GM12873 (cell line): ENCODE measurements at regions not wholly inside any gene's neighbourhood (a gene's known extent, or its start where the extent isn't known, plus 50 kb on each side); places are given as distances from the start of the nearest gene placed in this dataset.

Source experiments
- TF ChIP-seq, protein P1 (sequence below): IDR thresholded peaks from 2 replicates; pipeline ENCODE4 v1.5.1; 2012; ENCODE audit warnings: low read depth, mild to moderate bottlenecking, moderate library complexity, low read length, control low read depth; ENCODE audit not compliant: insufficient read depth; ENCODE audit errors: missing control alignments

DNA sequence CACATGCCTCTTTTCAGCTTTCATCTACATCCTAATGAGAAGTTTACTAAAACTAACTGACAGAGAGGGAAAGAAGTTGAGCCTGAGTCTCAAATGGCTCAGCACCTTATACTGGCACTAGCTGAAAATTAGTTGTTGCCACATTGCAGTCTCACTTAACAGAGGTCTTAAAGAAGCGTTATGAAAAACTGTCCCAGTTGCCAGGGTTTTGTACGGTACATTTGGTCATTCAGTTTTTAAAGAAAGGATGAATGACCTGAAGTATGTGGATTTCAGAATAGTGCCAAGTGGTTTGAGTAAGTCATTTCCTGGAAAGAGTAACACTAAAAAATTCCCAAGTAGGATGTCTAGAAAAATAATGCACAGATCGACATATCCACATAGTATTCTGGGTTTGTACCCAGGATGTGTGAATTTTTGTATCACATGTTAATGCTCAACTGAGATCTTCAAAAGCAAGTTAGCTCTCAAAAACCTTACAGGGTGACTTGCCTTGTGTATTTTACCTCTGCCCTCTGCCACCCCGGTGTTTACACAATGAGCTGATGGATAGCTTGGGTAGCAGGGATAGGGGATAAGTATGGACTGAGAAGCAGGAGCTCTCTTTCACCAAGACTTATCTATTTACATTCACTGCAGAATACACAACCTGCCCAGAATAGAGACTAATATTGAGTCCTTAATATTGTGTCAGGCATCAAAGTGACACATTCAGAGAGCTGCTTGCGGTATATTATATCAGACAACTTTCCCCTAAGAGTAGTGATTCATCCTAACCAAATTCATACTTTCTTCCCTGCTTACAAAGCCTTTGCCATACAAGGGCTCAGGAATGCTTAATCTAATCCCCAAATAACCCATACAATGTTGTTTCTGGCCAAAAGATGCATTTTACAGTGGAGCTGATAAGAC lies 1075.7 kb upstream of the PABPC4L start:
- TF ChIP-seq, protein P1, sequence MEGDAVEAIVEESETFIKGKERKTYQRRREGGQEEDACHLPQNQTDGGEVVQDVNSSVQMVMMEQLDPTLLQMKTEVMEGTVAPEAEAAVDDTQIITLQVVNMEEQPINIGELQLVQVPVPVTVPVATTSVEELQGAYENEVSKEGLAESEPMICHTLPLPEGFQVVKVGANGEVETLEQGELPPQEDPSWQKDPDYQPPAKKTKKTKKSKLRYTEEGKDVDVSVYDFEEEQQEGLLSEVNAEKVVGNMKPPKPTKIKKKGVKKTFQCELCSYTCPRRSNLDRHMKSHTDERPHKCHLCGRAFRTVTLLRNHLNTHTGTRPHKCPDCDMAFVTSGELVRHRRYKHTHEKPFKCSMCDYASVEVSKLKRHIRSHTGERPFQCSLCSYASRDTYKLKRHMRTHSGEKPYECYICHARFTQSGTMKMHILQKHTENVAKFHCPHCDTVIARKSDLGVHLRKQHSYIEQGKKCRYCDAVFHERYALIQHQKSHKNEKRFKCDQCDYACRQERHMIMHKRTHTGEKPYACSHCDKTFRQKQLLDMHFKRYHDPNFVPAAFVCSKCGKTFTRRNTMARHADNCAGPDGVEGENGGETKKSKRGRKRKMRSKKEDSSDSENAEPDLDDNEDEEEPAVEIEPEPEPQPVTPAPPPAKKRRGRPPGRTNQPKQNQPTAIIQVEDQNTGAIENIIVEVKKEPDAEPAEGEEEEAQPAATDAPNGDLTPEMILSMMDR = no peak

DNA sequence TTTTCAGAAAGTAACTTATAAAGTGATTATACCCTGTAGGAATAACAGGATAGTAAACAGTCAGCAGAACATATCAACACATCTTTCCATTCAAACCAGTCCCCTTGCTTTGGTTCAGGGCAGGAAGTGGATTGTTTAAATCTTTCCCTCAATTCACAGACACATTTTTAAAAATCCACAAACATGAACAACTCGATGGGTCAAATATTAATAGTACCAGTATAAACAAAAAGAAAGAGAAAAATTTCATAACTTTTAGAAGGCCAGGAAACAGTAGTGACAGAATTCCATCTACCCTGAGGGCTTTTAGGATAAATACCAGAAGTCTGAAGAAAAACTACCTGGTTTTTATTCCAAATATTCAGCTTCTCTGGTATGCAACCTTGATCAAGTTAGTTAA lies 1072.8 kb upstream of the PABPC4L start:
- TF ChIP-seq, protein P1 = no peak

DNA sequence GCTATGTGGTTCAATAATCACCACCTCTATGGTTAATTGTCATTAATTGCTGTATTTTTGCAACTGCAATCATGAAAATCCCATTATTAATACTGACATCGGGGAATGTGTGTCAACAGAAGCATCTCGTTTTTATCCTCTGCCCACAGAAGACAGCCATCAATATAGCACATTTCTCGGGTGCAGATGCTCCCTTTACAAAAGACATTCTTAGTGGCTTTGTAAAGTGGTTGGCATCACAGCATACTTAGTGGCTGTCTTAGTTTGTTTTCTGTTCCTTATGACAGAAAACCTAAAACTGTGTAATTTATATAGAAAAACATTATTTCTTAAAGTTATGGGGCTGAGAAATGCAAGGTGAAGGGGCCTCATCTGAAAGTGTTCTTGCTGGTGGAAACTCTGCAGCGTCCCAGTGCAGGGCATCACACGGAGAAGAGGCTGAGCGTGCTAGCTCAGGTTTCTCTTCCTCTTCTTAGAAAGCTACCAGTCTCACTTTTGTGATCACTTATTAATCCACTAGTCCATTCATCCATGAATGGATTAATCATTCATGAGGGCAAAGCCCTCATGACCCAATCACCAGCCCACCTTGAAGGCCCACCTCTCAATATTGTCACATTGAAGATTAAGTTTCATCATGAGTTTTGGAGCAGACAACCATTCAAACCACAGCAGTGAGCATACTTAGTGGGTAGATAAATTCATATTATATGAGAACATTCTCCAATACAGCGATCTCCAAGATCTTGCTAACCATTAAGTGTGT lies 1067.7 kb upstream of the PABPC4L start:
- TF ChIP-seq, protein P1 = no peak

DNA sequence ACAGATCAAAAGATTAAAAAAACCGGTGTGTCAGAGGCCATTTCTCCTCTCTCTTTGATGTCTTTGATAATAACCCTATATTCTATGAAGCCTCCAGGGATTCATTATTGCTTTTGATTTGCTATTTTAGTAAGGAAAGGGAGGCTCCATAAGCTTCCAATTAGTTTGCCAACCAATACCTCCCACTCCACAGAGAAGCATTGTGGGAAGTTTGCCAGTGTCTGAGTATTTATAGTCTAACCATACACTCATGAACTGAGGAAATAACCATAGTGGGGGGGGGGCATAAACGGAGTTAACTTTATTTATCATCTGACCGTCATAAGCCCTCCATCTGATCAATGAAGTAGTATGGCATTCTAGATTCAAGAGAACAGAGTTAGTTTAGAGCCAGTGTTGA lies 1066.8 kb upstream of the PABPC4L start:
- TF ChIP-seq, protein P1 = no peak

DNA sequence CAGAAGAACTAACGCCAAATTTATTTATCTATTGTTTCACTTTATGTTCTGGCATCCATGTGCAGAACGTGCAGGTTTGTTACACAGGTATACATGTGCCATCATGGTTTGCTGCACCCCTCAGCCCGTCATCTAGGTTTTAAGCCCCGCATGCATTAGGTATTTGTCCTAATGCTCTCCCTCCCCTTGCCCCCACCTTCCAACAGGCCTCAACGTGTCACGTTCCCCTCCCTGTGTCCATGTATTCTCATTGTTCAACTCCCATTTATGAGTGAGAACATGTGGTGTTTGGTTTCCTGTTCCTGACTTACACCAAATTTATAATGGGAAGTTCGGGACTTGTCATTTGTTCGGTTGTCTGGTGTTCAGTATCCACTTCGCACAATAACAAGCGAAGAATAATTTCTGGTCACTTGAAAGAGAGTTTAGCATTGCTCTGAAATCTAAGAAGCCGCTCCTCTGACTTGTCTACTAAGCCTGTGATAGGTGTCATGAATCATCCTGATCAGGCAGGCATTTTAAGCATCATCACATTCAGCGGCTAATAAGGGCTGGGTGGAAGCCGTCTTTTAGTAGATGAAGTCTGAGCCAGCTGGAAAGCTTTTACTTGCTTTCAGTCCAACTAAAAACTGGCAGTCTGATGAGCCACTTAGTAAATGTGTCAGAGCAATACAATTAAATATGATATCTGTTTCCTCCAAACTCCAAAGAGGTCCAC lies 1065.7 kb upstream of the PABPC4L start:
- TF ChIP-seq, protein P1 = no peak

DNA sequence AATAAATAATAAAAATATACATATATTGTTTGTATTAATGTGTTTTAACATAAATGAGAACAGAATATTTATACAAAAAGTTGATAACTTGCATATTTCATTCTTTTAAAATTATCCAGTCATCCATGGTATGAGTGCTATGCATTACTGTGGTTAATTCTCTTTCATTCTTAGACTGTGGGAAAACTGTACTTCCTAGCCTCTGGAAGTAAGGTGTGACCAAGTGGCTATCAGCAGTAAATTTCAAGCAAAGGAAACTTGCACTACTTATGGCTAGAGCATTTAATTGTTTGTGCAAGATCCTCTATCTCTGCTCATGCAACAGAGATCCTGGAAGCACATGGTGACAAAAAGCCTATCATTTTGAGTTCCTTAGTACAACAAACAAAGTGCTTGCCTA lies 1054.5 kb upstream of the PABPC4L start:
- TF ChIP-seq, protein P1 = no peak

DNA sequence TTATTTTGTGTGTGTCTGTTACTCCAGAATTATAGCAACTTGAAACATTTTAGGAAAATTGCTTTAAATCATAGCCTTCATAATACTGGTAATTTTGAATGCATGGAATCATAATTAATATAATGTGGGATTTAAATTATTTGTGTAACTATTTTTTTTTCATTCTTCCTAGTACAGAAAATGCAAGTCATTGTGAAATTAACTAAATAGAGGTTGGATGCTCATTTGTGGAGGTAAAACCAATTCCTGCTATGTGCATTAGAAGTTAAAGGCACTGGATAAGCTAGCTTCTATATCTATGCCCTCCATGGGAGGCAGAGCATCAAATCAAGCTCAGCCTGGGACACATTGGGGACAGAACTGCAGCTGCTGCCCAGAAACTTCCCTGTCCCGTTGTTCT lies 1048.5 kb upstream of the PABPC4L start:
- TF ChIP-seq, protein P1 = no peak
